ENCODE measurements at regions not wholly inside any gene's neighbourhood (a gene's known extent, or its start where the extent isn't known, plus 50 kb on each side); places are given as distances from the start of the nearest gene placed in this dataset.

DNA sequence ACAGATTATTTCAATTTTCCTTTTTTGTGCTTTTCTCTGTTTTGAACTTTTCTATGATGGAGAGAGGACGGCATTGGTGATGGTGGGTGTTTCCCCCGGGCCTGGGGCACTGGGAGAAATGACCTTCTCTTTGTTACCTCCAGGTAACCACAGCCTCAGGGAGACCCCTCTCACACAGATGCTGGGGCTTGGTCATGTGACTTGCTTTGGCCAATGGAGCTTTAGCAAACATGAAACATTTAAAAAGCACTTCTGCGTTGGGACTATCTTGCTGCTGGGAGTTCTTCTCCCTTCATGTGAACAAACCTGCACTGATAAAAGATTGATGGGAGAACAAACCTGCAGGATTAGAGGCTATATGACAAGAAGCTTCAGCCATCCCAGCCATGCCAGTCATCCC lies 122.9 kb downstream of the NGF start:
- no peak for DNase-seq (ENCODE audit: low spot score in 2 of 2)
- Histone ChIP-seq H3K9me3 (no peaks in the 10 kb centered on the region), H3K4me3 (no peak overlapping the region), H3K27me3 (no peaks in the 10 kb centered on the region), H3K36me3 (no peaks in the 10 kb centered on the region), H3K27ac (no peak overlapping the region), H3K4me1 (no peaks in the 10 kb centered on the region)
- 92% methylated on average over 3 of the region's 3 CpGs for WGBS
- no peak for TF ChIP-seq EP300 (IDR thresholded peaks at IDR 0.05)
- TF ChIP-seq, protein P1, sequence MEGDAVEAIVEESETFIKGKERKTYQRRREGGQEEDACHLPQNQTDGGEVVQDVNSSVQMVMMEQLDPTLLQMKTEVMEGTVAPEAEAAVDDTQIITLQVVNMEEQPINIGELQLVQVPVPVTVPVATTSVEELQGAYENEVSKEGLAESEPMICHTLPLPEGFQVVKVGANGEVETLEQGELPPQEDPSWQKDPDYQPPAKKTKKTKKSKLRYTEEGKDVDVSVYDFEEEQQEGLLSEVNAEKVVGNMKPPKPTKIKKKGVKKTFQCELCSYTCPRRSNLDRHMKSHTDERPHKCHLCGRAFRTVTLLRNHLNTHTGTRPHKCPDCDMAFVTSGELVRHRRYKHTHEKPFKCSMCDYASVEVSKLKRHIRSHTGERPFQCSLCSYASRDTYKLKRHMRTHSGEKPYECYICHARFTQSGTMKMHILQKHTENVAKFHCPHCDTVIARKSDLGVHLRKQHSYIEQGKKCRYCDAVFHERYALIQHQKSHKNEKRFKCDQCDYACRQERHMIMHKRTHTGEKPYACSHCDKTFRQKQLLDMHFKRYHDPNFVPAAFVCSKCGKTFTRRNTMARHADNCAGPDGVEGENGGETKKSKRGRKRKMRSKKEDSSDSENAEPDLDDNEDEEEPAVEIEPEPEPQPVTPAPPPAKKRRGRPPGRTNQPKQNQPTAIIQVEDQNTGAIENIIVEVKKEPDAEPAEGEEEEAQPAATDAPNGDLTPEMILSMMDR (IDR thresholded peaks at IDR 0.05), result no peak
- no peak for TF ChIP-seq POLR2A (IDR thresholded peaks at IDR 0.05)
- no peak for TF ChIP-seq POLR2AphosphoS5 (IDR thresholded peaks at IDR 0.05)

DNA sequence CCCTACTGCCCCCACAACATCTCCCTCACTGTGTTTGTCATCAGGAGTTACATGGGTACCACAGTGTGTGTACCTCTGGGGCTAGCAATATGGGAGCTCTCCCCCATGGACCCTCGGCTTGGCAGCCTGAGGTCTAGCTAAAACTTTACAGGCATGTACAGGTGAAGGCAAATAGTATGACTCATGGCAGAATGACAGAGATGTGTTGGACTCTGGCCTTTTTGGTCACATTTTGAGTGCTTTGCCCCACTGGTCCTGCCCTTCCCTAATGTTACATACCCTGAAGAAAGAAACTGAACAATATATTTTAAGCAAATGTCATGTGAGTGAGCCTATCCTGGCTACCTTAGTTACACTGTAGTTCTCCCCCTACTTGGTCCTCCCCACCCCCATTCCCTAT lies 124.0 kb downstream of the NGF start:
- TF ChIP-seq POLR2A (IDR thresholded peaks at IDR 0.05) (no peak), POLR2AphosphoS5 (IDR thresholded peaks at IDR 0.05) (no peak), EP300 (IDR thresholded peaks at IDR 0.05) (no peak)
- TF ChIP-seq, protein P1 (IDR thresholded peaks at IDR 0.05), result no peak
- H3K4me1 ChIP-seq, result no peaks in the 10 kb centered on the region
- H3K4me3 ChIP-seq, result no peak overlapping the region
- no peaks in the 10 kb centered on the region for H3K27me3 ChIP-seq
- no peaks in the 10 kb centered on the region for H3K9me3 ChIP-seq
- no peaks in the 10 kb centered on the region for H3K36me3 ChIP-seq
- no peak for DNase-seq (ENCODE audit: low spot score in 2 of 2)
- H3K27ac ChIP-seq, result no peak overlapping the region
- WGBS, result 100% methylated on average over 1 of the region's 1 CpG

DNA sequence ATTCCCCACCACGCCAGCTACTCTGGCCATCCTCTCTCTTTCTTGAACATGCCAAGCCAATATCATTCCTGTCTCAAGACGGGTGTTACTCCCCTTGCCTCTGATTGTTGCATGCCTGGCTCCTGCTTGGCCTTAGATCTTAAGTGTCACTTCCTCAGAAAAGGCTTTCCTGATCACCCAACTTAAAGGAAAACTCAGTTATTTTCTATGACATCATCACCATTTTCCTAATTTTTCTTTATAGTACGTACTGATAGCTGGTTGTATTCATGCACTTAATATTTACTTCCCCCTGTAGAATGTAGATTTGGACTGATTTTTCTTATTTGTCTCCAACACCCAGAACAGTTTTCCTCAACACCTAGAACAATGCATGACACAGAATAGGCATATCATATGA lies 123.8 kb upstream of the TSPAN2 start:
- Histone ChIP-seq H3K27ac (no peak overlapping the region), H3K4me3 (no peak overlapping the region), H3K4me1 (no peaks in the 10 kb centered on the region), H3K9me3 (no peaks in the 10 kb centered on the region), H3K36me3 (no peaks in the 10 kb centered on the region), H3K27me3 (no peaks in the 10 kb centered on the region)
- 90% methylated on average over 3 of the region's 3 CpGs for WGBS
- no peak for DNase-seq (ENCODE audit: low spot score in 2 of 2)
- no peak for TF ChIP-seq EP300 (IDR thresholded peaks at IDR 0.05)
- TF ChIP-seq, protein P1 (IDR thresholded peaks at IDR 0.05), result no peak
- TF ChIP-seq POLR2A (IDR thresholded peaks at IDR 0.05), result no peak
- no peak for TF ChIP-seq POLR2AphosphoS5 (IDR thresholded peaks at IDR 0.05)

DNA sequence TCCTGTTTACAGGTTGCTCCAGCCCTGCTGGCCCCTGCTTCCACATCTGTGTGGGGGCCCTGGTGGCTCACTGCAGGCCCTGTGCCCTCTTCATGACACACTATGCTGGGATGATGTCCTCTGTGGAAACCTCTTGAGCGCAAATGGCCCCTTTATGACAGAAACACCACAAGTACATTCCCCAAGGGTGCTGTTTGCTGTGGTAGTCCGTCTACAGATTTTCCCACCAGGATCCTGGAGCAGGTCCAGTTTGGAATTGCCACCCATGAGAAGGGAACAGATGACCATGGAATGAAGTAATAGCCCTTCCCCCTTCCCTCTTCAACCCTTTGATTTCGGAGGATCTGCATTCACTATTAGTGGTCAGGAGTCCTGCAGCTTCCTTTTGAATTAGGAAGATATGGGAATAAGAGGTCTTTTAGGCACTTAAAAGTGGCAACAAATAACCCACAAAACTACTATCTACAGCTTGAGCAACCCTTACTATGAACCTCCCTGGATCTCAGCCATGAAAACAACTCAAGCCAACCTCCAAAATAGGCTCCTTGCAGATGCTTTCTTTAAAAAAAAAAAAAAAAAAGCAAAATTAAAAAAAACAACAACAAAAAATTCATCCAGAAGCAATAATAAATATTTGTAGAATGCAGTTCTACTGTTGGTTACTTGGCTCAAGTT lies 121.9 kb upstream of the TSPAN2 start:
- Histone ChIP-seq H3K9me3 (no peaks in the 10 kb centered on the region), H3K27me3 (no peaks in the 10 kb centered on the region), H3K27ac (no peak overlapping the region), H3K36me3 (no peaks in the 10 kb centered on the region), H3K4me3 (no peak overlapping the region), H3K4me1 (no peaks in the 10 kb centered on the region)
- 71% methylated on average over 3 of the region's 3 CpGs for WGBS
- DNase-seq (ENCODE audit: low spot score in 2 of 2), result no peak
- no peak for TF ChIP-seq POLR2AphosphoS5 (IDR thresholded peaks at IDR 0.05)
- TF ChIP-seq EP300 (IDR thresholded peaks at IDR 0.05), result no peak
- TF ChIP-seq POLR2A (IDR thresholded peaks at IDR 0.05), result no peak
- TF ChIP-seq, protein P1 (IDR thresholded peaks at IDR 0.05), result no peak

DNA sequence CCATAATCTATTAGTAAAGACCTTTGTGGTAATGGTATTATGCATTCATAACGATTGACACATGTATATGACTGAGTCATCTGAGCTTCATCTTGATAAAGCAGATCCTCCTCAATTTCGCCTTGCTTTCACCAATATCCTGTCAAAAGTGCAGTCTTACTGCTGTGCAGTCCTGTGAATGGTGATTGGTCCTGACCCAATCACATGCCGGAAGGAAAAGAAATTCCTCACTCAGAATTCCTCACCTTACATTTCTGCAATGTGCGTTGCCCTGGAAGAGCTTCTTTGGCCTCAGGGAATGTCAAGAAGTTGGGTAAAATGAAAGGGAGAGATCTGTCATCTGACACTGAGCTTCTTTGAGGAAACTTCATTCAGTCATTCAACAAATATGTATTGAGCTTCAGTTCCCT lies 121.0 kb upstream of the TSPAN2 start:
- Histone ChIP-seq H3K27ac (no peak overlapping the region), H3K9me3 (no peaks in the 10 kb centered on the region), H3K4me1 (no peaks in the 10 kb centered on the region), H3K36me3 (no peaks in the 10 kb centered on the region), H3K27me3 (no peaks in the 10 kb centered on the region), H3K4me3 (no peak overlapping the region)
- WGBS, result 61% methylated on average over 4 of the region's 4 CpGs
- TF ChIP-seq, protein P1 (IDR thresholded peaks at IDR 0.05), result no peak
- TF ChIP-seq POLR2AphosphoS5 (IDR thresholded peaks at IDR 0.05), result no peak
- no peak for TF ChIP-seq POLR2A (IDR thresholded peaks at IDR 0.05)
- TF ChIP-seq EP300 (IDR thresholded peaks at IDR 0.05), result no peak
- no peak for DNase-seq (ENCODE audit: low spot score in 2 of 2)
